ENCODE measurements at regions not wholly inside any gene's neighbourhood (a gene's known extent, or its start where the extent isn't known, plus 50 kb on each side); places are given as distances from the start of the nearest gene placed in this dataset.
"Not testable (repeated sequence)": the region's sequence is repeated elsewhere in the genome, so short reads cannot be mapped to it uniquely, and the experiment has no call there.

- H3K27ac ChIP-seq = no peak overlapping the region
- TF ChIP-seq ZFX (IDR thresholded peaks at IDR 0.05) (no peak), CTCF (conservative IDR thresholded peaks at IDR 0.05) (no peak)
Measured at GRCh38 chr5:12672141-12672540, 767.9 kb upstream of the CTNND2 start.

GRCh38 chr5:12669326-12669725 lies 765.1 kb upstream of the CTNND2 start:
- TF ChIP-seq ZFX (IDR thresholded peaks at IDR 0.05) (no peak), CTCF (conservative IDR thresholded peaks at IDR 0.05) (no peak)
- no peak overlapping the region for H3K27ac ChIP-seq

GRCh38 chr5:12668564-12668963 lies 764.3 kb upstream of the CTNND2 start:
- no peak overlapping the region for H3K27ac ChIP-seq
- no peak for TF ChIP-seq ZFX (IDR thresholded peaks at IDR 0.05)

- not testable (repeated sequence) for H3K27ac ChIP-seq
Measured at GRCh38 chr5:12667818-12668217, 763.6 kb upstream of the CTNND2 start.

GRCh38 chr5:12665772-12666171 lies 761.5 kb upstream of the CTNND2 start:
- not testable (repeated sequence) for H3K27ac ChIP-seq

- H3K27ac ChIP-seq = no peak overlapping the region
- TF ChIP-seq ZFX (IDR thresholded peaks at IDR 0.05) = no peak
- no peak for TF ChIP-seq CTCF (conservative IDR thresholded peaks at IDR 0.05)
Measured at GRCh38 chr5:12662545-12663314, 758.5 kb upstream of the CTNND2 start.

GRCh38 chr5:12661617-12662370 lies 757.5 kb upstream of the CTNND2 start:
- H3K27ac ChIP-seq = no peak overlapping the region
- no peak for TF ChIP-seq ZFX (IDR thresholded peaks at IDR 0.05)
- TF ChIP-seq CTCF (conservative IDR thresholded peaks at IDR 0.05) = no peak

- not testable (repeated sequence) for H3K27ac ChIP-seq
Measured at GRCh38 chr5:12660279-12661107, 756.2 kb upstream of the CTNND2 start.

GRCh38 chr5:12659686-12660085 lies 755.4 kb upstream of the CTNND2 start:
- no peak for TF ChIP-seq CTCF (conservative IDR thresholded peaks at IDR 0.05)
- no peak for TF ChIP-seq ZFX (IDR thresholded peaks at IDR 0.05)
- no peak overlapping the region for H3K27ac ChIP-seq
